H1 (cell line): ENCODE measurements at regions not wholly inside any gene's neighbourhood (a gene's known extent, or its start where the extent isn't known, plus 50 kb on each side); places are given as distances from the start of the nearest gene placed in this dataset.

Experiments used
- BCL11A ChIP-seq, 2 experiments: IDR thresholded peaks; one replicate each; pipeline ENCODE4 v1.6.1; 2011; ENCODE audit warnings: low read depth in 2 of 2, low read length in 2 of 2, mild to moderate bottlenecking in 2 of 2
- CEBPB ChIP-seq: IDR thresholded peaks from 2 replicates; pipeline ENCODE4 v1.6.1; 2012; ENCODE audit warnings: low read depth, low read length
- CTCF ChIP-seq, 3 experiments: IDR thresholded peaks; 1 replicate in 2 of 3; 2 replicates in 1 of 3; pipeline versions ENCODE4 v1.5.1 to v1.6.1; 2011; ENCODE audit warnings: low read length in 3 of 3, mild to moderate bottlenecking in 3 of 3, inconsistent platforms in 2 of 3, low read depth in 1 of 3, moderate library complexity in 1 of 3; ENCODE audit not compliant: insufficient read depth in 1 of 3; ENCODE audit errors: control extremely low read depth in 1 of 3
- EP300 ChIP-seq, 2 experiments: IDR thresholded peaks; 1 replicate in 1 of 2; 2 replicates in 1 of 2; pipeline ENCODE4 v1.6.1; 2011 to 2012; ENCODE audit warnings: low read depth in 2 of 2, low read length in 2 of 2, mild to moderate bottlenecking in 2 of 2, borderline replicate concordance in 1 of 2, inconsistent platforms in 1 of 2, moderate library complexity in 1 of 2
- EZH2 ChIP-seq: fragments of 200-600 bp; sonication (generic); IDR thresholded peaks from 2 replicates; pipeline ENCODE4 v1.7.1; 2012; ENCODE audit warnings: low read depth, mild to moderate bottlenecking, moderate library complexity, low read length, inconsistent platforms; ENCODE audit not compliant: severe bottlenecking
- JUND ChIP-seq: IDR thresholded peaks from 2 replicates; pipeline ENCODE4 v1.6.1; 2011; ENCODE audit warnings: mild to moderate bottlenecking, improper control_type of control experiment, low read length
- MAX ChIP-seq: IDR thresholded peaks from 2 replicates; pipeline ENCODE4 v1.6.1; 2012; ENCODE audit warnings: inconsistent platforms
- RFX5 ChIP-seq: IDR thresholded peaks from 2 replicates; pipeline ENCODE4 v1.6.1; 2011; ENCODE audit warnings: low read depth, low read length, improper control_type of control experiment, borderline replicate concordance
- SIRT6 ChIP-seq: IDR thresholded peaks from one replicate; pipeline ENCODE4 v1.7.1; 2012; ENCODE audit warnings: low read length, inconsistent platforms
- ZNF274 ChIP-seq: IDR thresholded peaks from 2 replicates; pipeline ENCODE4 v1.7.0; 2012; ENCODE audit warnings: low read length, borderline replicate concordance; ENCODE audit errors: extremely low read depth
- TF ChIP-seq, protein P1 (sequence below): fragments of 300-600 bp; sonication (generic); IDR thresholded peaks from 2 replicates; pipeline ENCODE4 v1.7.1; 2012; ENCODE audit warnings: low read length, moderate library complexity, mild to moderate bottlenecking, inconsistent platforms; ENCODE audit not compliant: insufficient replicate concordance

- TF ChIP-seq CTCF (IDR thresholded peaks at IDR 0.05; ENCODE audit: control extremely low read depth in 1 of 3, insufficient read depth in 1 of 3, low read depth in 1 of 3, low read length in 3 of 3) (no peak), MAX (no peak), BCL11A (IDR thresholded peaks at IDR 0.05; ENCODE audit: low read depth in 2 of 2, low read length in 2 of 2) (no peak), JUND (no peak), EP300 (IDR thresholded peaks at IDR 0.05; ENCODE audit: borderline replicate concordance in 1 of 2, low read depth in 2 of 2, low read length in 2 of 2) (no peak), RFX5 (no peak), CEBPB (no peak), SIRT6 (no peak), EZH2 (no peak), ZNF274 (no peak)
- TF ChIP-seq, protein P1, sequence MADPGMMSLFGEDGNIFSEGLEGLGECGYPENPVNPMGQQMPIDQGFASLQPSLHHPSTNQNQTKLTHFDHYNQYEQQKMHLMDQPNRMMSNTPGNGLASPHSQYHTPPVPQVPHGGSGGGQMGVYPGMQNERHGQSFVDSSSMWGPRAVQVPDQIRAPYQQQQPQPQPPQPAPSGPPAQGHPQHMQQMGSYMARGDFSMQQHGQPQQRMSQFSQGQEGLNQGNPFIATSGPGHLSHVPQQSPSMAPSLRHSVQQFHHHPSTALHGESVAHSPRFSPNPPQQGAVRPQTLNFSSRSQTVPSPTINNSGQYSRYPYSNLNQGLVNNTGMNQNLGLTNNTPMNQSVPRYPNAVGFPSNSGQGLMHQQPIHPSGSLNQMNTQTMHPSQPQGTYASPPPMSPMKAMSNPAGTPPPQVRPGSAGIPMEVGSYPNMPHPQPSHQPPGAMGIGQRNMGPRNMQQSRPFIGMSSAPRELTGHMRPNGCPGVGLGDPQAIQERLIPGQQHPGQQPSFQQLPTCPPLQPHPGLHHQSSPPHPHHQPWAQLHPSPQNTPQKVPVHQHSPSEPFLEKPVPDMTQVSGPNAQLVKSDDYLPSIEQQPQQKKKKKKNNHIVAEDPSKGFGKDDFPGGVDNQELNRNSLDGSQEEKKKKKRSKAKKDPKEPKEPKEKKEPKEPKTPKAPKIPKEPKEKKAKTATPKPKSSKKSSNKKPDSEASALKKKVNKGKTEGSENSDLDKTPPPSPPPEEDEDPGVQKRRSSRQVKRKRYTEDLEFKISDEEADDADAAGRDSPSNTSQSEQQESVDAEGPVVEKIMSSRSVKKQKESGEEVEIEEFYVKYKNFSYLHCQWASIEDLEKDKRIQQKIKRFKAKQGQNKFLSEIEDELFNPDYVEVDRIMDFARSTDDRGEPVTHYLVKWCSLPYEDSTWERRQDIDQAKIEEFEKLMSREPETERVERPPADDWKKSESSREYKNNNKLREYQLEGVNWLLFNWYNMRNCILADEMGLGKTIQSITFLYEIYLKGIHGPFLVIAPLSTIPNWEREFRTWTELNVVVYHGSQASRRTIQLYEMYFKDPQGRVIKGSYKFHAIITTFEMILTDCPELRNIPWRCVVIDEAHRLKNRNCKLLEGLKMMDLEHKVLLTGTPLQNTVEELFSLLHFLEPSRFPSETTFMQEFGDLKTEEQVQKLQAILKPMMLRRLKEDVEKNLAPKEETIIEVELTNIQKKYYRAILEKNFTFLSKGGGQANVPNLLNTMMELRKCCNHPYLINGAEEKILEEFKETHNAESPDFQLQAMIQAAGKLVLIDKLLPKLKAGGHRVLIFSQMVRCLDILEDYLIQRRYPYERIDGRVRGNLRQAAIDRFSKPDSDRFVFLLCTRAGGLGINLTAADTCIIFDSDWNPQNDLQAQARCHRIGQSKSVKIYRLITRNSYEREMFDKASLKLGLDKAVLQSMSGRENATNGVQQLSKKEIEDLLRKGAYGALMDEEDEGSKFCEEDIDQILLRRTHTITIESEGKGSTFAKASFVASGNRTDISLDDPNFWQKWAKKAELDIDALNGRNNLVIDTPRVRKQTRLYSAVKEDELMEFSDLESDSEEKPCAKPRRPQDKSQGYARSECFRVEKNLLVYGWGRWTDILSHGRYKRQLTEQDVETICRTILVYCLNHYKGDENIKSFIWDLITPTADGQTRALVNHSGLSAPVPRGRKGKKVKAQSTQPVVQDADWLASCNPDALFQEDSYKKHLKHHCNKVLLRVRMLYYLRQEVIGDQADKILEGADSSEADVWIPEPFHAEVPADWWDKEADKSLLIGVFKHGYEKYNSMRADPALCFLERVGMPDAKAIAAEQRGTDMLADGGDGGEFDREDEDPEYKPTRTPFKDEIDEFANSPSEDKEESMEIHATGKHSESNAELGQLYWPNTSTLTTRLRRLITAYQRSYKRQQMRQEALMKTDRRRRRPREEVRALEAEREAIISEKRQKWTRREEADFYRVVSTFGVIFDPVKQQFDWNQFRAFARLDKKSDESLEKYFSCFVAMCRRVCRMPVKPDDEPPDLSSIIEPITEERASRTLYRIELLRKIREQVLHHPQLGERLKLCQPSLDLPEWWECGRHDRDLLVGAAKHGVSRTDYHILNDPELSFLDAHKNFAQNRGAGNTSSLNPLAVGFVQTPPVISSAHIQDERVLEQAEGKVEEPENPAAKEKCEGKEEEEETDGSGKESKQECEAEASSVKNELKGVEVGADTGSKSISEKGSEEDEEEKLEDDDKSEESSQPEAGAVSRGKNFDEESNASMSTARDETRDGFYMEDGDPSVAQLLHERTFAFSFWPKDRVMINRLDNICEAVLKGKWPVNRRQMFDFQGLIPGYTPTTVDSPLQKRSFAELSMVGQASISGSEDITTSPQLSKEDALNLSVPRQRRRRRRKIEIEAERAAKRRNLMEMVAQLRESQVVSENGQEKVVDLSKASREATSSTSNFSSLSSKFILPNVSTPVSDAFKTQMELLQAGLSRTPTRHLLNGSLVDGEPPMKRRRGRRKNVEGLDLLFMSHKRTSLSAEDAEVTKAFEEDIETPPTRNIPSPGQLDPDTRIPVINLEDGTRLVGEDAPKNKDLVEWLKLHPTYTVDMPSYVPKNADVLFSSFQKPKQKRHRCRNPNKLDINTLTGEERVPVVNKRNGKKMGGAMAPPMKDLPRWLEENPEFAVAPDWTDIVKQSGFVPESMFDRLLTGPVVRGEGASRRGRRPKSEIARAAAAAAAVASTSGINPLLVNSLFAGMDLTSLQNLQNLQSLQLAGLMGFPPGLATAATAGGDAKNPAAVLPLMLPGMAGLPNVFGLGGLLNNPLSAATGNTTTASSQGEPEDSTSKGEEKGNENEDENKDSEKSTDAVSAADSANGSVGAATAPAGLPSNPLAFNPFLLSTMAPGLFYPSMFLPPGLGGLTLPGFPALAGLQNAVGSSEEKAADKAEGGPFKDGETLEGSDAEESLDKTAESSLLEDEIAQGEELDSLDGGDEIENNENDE, result no peak
Observed at GRCh38 chr4:98803251-98803650, 125.7 kb downstream of the EIF4E start.
